ENCODE measurements at regions not wholly inside any gene's neighbourhood (a gene's known extent, or its start where the extent isn't known, plus 50 kb on each side); places are given as distances from the start of the nearest gene placed in this dataset.

- Histone ChIP-seq H3K4me2 (ENCODE audit: insufficient read depth, low read length) (no peak overlapping the region), H3K9me1 (replicated peaks; ENCODE audit: control insufficient read depth, extremely low read depth, insufficient read depth, low read length) (no peaks in the 10 kb centered on the region), H3K4me3 (replicated peaks in 1 of 3; ENCODE audit: insufficient read depth in 1 of 3, low read depth in 1 of 3, low read length in 3 of 3) (no peak overlapping the region), H3K27me3 (ENCODE audit: control insufficient read depth in 2 of 2, insufficient read depth in 2 of 2, low read length in 2 of 2) (peaks cover 0 to 10% of the 10 kb centered on the region in 2 experiments), H3K9ac (replicated peaks; ENCODE audit: extremely low read depth, insufficient read depth, low read length) (no peak overlapping the region), H4K20me1 (replicated peaks; ENCODE audit: control insufficient read depth, extremely low read depth, insufficient read depth, low read length) (no peaks in the 10 kb centered on the region), H3K9me3 (replicated peaks; ENCODE audit: control insufficient read depth, insufficient read depth, low read length) (no peaks in the 10 kb centered on the region), H2AFZ (ENCODE audit: low read depth, low read length) (no peak overlapping the region), H3K36me3 (ENCODE audit: control insufficient read depth in 2 of 2, extremely low read depth in 1 of 2, insufficient read depth in 2 of 2, low read length in 2 of 2) (no peaks in the 10 kb centered on the region), H3K79me2 (ENCODE audit: control insufficient read depth, insufficient read depth, low read length) (no peaks in the 10 kb centered on the region), H3K27ac (ENCODE audit: insufficient read depth, low read depth, low read length) (no peak overlapping the region), H3K4me1 (ENCODE audit: control insufficient read depth, extremely low read depth, insufficient read depth, low read length) (no peaks in the 10 kb centered on the region)
- ChIA-PET POLR2A (no interaction called here), CTCF (no interaction called here)
- BruUV-seq (replicated peaks), result no TSS peak
- dilution Hi-C loops (cut with MboI; ENCODE audit: extremely low pct_ligation_motif_present, low sequenced_read_pairs), result no loop called here
- intact Hi-C loops (cut with micrococcal nuclease), result no loop called here
- DNase-seq (ENCODE audit: low read depth, low spot score) (no peak), FAIRE-seq (no peak)
- TF ChIP-seq JUN (IDR thresholded peaks at IDR 0.05; ENCODE audit: borderline replicate concordance, insufficient read depth, insufficient read length, low read depth) (no peak), EZH2 (IDR thresholded peaks at IDR 0.05; ENCODE audit: borderline replicate concordance, low read depth, low read length, severe bottlenecking) (no peak), GATA2 (IDR thresholded peaks at IDR 0.05; ENCODE audit: insufficient read depth, insufficient read length, low read depth, low read length) (no peak), FOS (IDR thresholded peaks at IDR 0.05; ENCODE audit: borderline replicate concordance, insufficient read depth, low read length) (no peak), MYC (IDR thresholded peaks at IDR 0.05; ENCODE audit: low read depth, low read length) (no peak), POLR2AphosphoS5 (IDR thresholded peaks at IDR 0.05; ENCODE audit: insufficient read depth, low read depth, low read length) (no peak), POLR2A (IDR thresholded peaks at IDR 0.05; ENCODE audit: low read depth, low read length) (no peak), CTCF (IDR thresholded peaks at IDR 0.05; ENCODE audit: extremely low read depth in 1 of 2, insufficient read depth in 1 of 2, low read depth in 1 of 2, low read length in 2 of 2) (no peak)
- TF ChIP-seq, protein P1, sequence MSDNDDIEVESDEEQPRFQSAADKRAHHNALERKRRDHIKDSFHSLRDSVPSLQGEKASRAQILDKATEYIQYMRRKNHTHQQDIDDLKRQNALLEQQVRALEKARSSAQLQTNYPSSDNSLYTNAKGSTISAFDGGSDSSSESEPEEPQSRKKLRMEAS (IDR thresholded peaks at IDR 0.05; ENCODE audit: insufficient read depth, insufficient read length), result no peak
Measured at GRCh38 chr4:108556166-108556565, 64.2 kb upstream of the RPL34 start.

Measured in endothelial cell of umbilical vein (primary cell).